ENCODE measurements at regions not wholly inside any gene's neighbourhood (a gene's known extent, or its start where the extent isn't known, plus 50 kb on each side); places are given as distances from the start of the nearest gene placed in this dataset.
A peak's percentile ranks its signal among the peaks of the same experiment; 100 is the strongest.

DNA sequence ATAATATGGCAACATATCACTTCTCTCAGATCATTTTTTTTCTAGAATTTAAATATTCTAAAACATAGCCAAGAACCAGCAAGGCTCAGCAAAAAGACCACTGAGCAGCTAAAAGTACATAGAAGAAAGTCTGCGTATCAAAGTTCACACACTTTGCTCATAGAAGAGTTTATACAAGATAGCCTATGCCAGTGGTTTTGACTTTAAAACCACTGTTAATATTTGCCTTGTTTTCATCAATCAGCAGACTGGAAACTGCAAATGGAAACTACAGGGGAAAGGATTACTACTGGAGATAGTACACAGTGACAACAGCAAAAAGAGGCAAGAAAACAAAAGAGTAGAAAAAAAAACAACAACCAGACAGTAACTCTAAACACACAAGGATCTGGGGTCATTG is 483.3 kb downstream of the ZSWIM6 start:
- TF ChIP-seq, protein P1, sequence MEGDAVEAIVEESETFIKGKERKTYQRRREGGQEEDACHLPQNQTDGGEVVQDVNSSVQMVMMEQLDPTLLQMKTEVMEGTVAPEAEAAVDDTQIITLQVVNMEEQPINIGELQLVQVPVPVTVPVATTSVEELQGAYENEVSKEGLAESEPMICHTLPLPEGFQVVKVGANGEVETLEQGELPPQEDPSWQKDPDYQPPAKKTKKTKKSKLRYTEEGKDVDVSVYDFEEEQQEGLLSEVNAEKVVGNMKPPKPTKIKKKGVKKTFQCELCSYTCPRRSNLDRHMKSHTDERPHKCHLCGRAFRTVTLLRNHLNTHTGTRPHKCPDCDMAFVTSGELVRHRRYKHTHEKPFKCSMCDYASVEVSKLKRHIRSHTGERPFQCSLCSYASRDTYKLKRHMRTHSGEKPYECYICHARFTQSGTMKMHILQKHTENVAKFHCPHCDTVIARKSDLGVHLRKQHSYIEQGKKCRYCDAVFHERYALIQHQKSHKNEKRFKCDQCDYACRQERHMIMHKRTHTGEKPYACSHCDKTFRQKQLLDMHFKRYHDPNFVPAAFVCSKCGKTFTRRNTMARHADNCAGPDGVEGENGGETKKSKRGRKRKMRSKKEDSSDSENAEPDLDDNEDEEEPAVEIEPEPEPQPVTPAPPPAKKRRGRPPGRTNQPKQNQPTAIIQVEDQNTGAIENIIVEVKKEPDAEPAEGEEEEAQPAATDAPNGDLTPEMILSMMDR (IDR thresholded peaks at IDR 0.05; ENCODE audit: extremely low read depth, insufficient read depth, missing control alignments), result no peak
- in situ Hi-C loops (cut with MboI; ENCODE audit: low pct_unique_long_range_greater_than_20kb, low sequenced_read_pairs, unreplicated experiment), result no loop called here

DNA sequence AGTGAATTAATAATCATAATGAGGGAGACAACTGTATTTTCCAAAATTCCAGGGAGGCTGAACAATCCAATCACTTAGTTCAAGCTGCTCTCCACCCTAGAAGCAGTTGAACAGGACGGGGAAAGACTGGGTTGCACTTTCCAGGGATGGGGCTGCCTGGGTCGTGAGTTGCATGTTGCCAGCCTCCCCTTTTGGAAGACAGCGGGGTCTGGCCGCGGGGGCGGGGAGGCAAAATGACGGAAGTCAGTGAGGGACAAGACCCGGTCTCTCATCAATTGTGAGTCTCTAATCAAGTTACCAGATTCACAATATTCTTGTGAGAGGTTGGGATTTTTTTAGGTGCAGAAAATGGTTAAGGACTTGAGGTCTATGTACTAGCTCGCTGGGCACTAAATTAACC is 484.1 kb downstream of the ZSWIM6 start:
- DNase-seq (ENCODE audit: low spot score), result no peak
- TF ChIP-seq, protein P1 (IDR thresholded peaks at IDR 0.05; ENCODE audit: extremely low read depth, insufficient read depth, missing control alignments), result no peak
- in situ Hi-C loops (cut with MboI; ENCODE audit: low pct_unique_long_range_greater_than_20kb, low sequenced_read_pairs, unreplicated experiment), result no loop called here

More for the DNA sequence above, 483.3 kb downstream of the ZSWIM6 start:
- no peak for DNase-seq (ENCODE audit: low spot score)

DNA sequence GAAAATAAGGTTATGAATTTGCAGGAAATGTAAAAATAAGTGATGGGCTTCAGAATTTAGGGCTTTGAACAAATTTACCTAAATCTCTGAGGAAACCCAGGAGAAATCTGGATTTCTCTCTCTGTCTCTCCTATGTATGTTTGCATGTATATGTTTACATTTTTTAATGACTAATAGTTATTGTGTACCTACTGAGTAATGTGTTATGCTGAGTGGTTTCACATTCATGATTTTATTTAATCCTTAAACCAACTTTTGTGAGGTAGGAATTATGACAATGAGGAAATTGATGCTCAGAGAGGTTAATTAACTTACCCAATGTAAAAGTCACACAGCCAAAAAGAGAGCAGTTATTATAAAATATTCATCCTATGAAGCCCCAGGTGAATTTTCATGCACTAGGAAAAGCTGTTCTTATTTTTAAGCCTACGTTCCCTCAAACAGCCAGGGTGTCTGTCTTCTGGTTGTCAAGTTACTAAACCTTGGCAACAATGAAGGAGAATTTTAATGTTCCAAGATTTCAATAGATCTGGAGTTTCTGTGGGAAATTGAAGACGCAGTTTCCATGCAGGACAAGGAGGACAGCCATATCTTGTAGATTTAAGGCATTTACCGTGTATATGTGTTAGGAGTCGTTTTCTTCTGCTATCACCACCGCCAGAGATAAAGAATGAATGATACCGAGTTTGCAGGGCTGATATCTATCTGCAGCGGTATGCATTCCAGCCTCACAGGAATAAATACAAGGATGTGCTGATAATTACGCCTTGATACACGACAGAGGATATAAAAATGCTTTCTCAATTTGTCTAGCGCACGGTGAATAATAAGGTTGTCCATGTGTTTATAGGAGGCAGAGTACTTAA is 484.8 kb downstream of the ZSWIM6 start:
- no peak for DNase-seq (ENCODE audit: low spot score)
- TF ChIP-seq, protein P1 (IDR thresholded peaks at IDR 0.05; ENCODE audit: extremely low read depth, insufficient read depth, missing control alignments), result no peak
- in situ Hi-C loops (cut with MboI; ENCODE audit: low pct_unique_long_range_greater_than_20kb, low sequenced_read_pairs, unreplicated experiment), result no loop called here

DNA sequence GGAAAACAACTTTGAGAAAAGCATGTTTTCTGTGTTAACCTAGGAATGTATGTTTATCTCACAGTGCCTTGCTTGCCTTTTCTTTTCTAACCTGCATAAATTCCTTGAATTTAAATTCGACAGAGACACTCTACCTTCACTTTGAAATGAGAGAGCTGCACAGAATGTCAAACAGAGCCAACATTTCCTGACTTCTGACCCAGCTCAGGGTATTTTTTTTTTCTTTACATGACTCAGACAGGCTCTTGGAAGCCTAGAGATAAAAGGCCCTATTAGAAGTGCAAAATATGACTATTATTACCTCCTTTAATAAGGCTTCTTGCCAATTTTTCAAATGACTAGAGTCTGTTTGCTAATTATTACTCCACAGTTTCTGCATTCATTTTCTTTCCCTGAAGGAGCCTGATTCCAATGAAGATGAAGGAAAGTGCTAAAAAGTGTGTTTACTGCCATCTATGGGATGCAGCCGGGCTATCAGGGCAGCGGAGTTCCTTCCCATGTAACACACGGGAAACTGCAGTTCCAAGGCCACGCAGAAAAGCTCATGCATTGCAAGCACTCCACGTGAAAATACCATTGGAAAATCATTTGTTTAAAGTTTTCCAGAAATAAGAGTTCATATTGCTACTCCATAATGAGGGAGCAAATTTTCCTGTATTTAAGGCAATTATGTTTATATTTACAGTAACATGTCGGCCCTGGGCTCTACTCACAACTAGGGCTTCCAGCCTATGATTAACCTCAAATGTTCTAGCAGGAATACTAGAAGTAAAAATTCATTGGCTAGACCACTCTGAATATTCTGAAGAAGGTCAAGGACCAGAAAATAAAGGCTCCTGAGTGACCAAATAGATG is 485.6 kb downstream of the ZSWIM6 start:
- in situ Hi-C loops (cut with MboI; ENCODE audit: low pct_unique_long_range_greater_than_20kb, low sequenced_read_pairs, unreplicated experiment), result no loop called here
- DNase-seq (ENCODE audit: low spot score), result no peak
- TF ChIP-seq, protein P1 (IDR thresholded peaks at IDR 0.05; ENCODE audit: extremely low read depth, insufficient read depth, missing control alignments), result peak; percentile 37

DNA sequence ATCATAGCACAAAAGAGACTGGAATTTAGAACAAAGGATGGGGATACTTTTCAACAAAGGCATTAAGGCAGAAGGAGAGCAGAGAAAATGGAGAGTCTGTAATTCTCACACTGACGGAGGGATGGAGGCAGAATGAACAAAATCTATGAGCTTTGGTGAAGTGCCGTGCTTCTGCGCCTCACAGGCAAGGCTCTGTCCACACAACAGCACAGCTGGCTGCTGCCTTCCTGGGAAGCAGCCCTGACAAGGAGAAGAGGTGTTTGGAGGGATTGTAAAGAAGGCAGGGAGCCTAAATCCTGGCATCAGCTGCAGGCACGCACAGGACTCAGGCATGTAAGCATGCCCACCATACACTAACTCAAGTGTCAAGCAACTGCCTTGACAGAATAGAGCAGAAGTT is 485.2 kb upstream of the KIF2A start:
- in situ Hi-C loops (cut with MboI; ENCODE audit: low pct_unique_long_range_greater_than_20kb, low sequenced_read_pairs, unreplicated experiment), result no loop called here
- no peak for DNase-seq (ENCODE audit: low spot score)
- TF ChIP-seq, protein P1 (IDR thresholded peaks at IDR 0.05; ENCODE audit: extremely low read depth, insufficient read depth, missing control alignments), result no peak

DNA sequence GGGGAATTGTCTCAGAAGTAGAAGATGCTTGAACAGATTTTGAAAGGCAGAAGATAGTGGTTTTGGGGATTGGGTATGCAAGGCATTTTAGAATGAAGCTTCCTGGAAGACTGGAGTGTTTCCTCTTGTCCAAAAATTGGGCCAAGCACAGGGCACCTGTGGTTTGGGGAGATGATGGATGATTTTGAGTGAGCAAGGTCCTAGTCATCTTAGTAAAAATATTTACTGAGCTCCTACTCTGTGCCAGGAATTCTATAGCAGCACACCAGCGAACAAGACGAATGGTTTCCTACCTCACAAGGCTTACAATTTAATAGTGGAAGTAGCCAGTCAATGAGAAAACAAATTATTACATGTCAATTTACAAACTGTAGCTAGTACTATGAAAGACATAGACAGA is 484.4 kb upstream of the KIF2A start:
- in situ Hi-C loops (cut with MboI; ENCODE audit: low pct_unique_long_range_greater_than_20kb, low sequenced_read_pairs, unreplicated experiment), result no loop called here
- no peak for DNase-seq (ENCODE audit: low spot score)
- TF ChIP-seq, protein P1 (IDR thresholded peaks at IDR 0.05; ENCODE audit: extremely low read depth, insufficient read depth, missing control alignments), result no peak

Measured in GM13977 (cell line).